Type B pancreatic cell (in vitro differentiated cells): ENCODE measurements at regions not wholly inside any gene's neighbourhood (a gene's known extent, or its start where the extent isn't known, plus 50 kb on each side); places are given as distances from the start of the nearest gene placed in this dataset.

Source experiments
- DNase-seq: peaks from one replicate; pipeline ENCODE4 v3.0.0; 2021; ENCODE audit warnings: mixed read lengths; ENCODE audit not compliant: unreplicated experiment; ENCODE audit errors: extremely low spot score
- H3K27ac Mint-ChIP-seq: 2 replicates; pipeline ENCODE4 v1.8.0; 2021; ENCODE audit warnings: mild to moderate bottlenecking, mixed read lengths
- H3K27me3 Mint-ChIP-seq: 2 replicates; pipeline ENCODE4 v1.8.0; 2021; ENCODE audit warnings: mixed read lengths
- H3K36me3 Mint-ChIP-seq: 2 replicates; pipeline ENCODE4 v1.8.0; 2021; ENCODE audit warnings: mixed read lengths
- H3K4me1 Mint-ChIP-seq: one replicate; pipeline ENCODE4 v1.8.0; 2021; ENCODE audit warnings: mixed read lengths; ENCODE audit not compliant: unreplicated experiment
- H3K4me3 Mint-ChIP-seq: 2 replicates; pipeline ENCODE4 v1.8.0; 2021; ENCODE audit warnings: mild to moderate bottlenecking, mixed read lengths
- H3K9me3 Mint-ChIP-seq: 2 replicates; pipeline ENCODE4 v1.8.0; 2021; ENCODE audit warnings: mixed read lengths
- TF ChIP-seq, protein P1 (sequence below): fragments of 200-600 bp; sonication (generic); conservative IDR thresholded peaks from 2 replicates; pipeline ENCODE4 v1.5.0; 2021; ENCODE audit warnings: antibody characterized with exemption, mild to moderate bottlenecking

GRCh38 chr3:107308716-107309115 is 68.5 kb upstream of the CCDC54 start:
- no peaks in the 10 kb centered on the region for H3K36me3 Mint-ChIP-seq
- H3K27me3 Mint-ChIP-seq = no peaks in the 10 kb centered on the region
- no peak overlapping the region for H3K27ac Mint-ChIP-seq
- TF ChIP-seq, protein P1, sequence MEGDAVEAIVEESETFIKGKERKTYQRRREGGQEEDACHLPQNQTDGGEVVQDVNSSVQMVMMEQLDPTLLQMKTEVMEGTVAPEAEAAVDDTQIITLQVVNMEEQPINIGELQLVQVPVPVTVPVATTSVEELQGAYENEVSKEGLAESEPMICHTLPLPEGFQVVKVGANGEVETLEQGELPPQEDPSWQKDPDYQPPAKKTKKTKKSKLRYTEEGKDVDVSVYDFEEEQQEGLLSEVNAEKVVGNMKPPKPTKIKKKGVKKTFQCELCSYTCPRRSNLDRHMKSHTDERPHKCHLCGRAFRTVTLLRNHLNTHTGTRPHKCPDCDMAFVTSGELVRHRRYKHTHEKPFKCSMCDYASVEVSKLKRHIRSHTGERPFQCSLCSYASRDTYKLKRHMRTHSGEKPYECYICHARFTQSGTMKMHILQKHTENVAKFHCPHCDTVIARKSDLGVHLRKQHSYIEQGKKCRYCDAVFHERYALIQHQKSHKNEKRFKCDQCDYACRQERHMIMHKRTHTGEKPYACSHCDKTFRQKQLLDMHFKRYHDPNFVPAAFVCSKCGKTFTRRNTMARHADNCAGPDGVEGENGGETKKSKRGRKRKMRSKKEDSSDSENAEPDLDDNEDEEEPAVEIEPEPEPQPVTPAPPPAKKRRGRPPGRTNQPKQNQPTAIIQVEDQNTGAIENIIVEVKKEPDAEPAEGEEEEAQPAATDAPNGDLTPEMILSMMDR = no peak
- H3K9me3 Mint-ChIP-seq = no peaks in the 10 kb centered on the region
- H3K4me1 Mint-ChIP-seq = peaks cover 5% of the 10 kb centered on the region
- no peak for DNase-seq
- no peak overlapping the region for H3K4me3 Mint-ChIP-seq

GRCh38 chr3:107309312-107309711 is 67.9 kb upstream of the CCDC54 start:
- peaks cover 5% of the 10 kb centered on the region for H3K4me1 Mint-ChIP-seq
- no peaks in the 10 kb centered on the region for H3K36me3 Mint-ChIP-seq
- no peak overlapping the region for H3K27ac Mint-ChIP-seq
- TF ChIP-seq, protein P1 = no peak
- H3K9me3 Mint-ChIP-seq = no peaks in the 10 kb centered on the region
- H3K27me3 Mint-ChIP-seq = no peaks in the 10 kb centered on the region
- no peak overlapping the region for H3K4me3 Mint-ChIP-seq
- DNase-seq = no peak

GRCh38 chr3:107313711-107314110 is 63.5 kb upstream of the CCDC54 start:
- TF ChIP-seq, protein P1 = no peak
- Mint-ChIP-seq H3K36me3 (no peaks in the 10 kb centered on the region), H3K27ac (no peak overlapping the region), H3K27me3 (no peaks in the 10 kb centered on the region), H3K4me3 (no peak overlapping the region), H3K4me1 (peaks cover 2% of the 10 kb centered on the region), H3K9me3 (peaks cover 5% of the 10 kb centered on the region)
- no peak for DNase-seq

GRCh38 chr3:107315141-107315540 is 62.1 kb upstream of the CCDC54 start:
- no peak for DNase-seq
- Mint-ChIP-seq H3K27me3 (no peaks in the 10 kb centered on the region), H3K9me3 (peaks cover 5% of the 10 kb centered on the region), H3K27ac (no peak overlapping the region), H3K36me3 (no peaks in the 10 kb centered on the region), H3K4me3 (no peak overlapping the region), H3K4me1 (no peaks in the 10 kb centered on the region)
- TF ChIP-seq, protein P1 = no peak

GRCh38 chr3:107323723-107324122 is 53.5 kb upstream of the CCDC54 start:
- H3K9me3 Mint-ChIP-seq = no peaks in the 10 kb centered on the region
- no peak for DNase-seq
- no peaks in the 10 kb centered on the region for H3K36me3 Mint-ChIP-seq
- H3K27me3 Mint-ChIP-seq = no peaks in the 10 kb centered on the region
- TF ChIP-seq, protein P1 = no peak
- no peak overlapping the region for H3K27ac Mint-ChIP-seq
- H3K4me3 Mint-ChIP-seq = no peak overlapping the region
- no peaks in the 10 kb centered on the region for H3K4me1 Mint-ChIP-seq

- Mint-ChIP-seq H3K9me3 (no peaks in the 10 kb centered on the region), H3K4me3 (no peak overlapping the region), H3K27me3 (no peaks in the 10 kb centered on the region), H3K4me1 (no peaks in the 10 kb centered on the region), H3K36me3 (no peaks in the 10 kb centered on the region), H3K27ac (no peak overlapping the region)
- no peak for DNase-seq
- TF ChIP-seq, protein P1 = no peak
These were observed 51.8 kb upstream of the CCDC54 start for GRCh38 chr3:107325446-107325845.
